HG03135 (cell line): ENCODE measurements at regions not wholly inside any gene's neighbourhood (a gene's known extent, or its start where the extent isn't known, plus 50 kb on each side); places are given as distances from the start of the nearest gene placed in this dataset.

ENCODE experiments used
- ATAC-seq: cut with Tn5 transposase; IDR thresholded peaks from one replicate; pipeline ENCODE4 v1.9.1; 2021; ENCODE audit warnings: mild to moderate bottlenecking, moderate library complexity; ENCODE audit not compliant: unreplicated experiment

DNA sequence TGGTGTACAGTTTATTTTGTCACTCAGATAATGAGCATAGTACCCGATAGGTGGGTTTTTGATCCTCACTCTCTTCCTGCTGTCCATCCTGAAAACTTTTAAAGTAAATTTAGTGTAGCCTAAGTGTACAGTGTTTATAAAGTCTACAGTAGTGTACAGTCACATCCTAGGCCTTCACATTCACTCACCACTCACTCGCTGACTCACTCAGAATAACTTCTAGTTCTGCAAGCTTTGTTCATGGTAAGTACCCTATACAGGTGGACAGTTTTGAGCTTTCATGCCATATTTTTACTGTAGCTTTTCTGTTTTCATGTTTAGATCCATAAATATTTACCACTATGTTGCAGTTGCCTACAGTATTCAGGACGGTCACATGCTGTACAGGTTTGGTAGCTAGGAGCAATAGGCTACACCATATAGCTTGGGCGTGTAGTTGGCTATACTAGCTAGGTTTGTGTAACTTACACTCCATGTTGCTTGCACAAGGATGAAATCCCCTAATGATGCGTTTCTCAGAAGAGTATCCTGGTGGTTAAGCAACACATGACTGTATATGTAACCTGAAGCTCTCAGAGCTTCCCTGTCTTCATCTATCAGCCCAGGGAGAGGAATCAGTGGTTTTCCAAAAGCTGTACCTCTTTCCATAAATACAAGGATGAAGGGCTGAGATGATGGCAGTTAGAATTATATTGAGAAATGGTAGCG is 87.6 kb upstream of the SLC25A26 start:
- ATAC-seq: no peak

DNA sequence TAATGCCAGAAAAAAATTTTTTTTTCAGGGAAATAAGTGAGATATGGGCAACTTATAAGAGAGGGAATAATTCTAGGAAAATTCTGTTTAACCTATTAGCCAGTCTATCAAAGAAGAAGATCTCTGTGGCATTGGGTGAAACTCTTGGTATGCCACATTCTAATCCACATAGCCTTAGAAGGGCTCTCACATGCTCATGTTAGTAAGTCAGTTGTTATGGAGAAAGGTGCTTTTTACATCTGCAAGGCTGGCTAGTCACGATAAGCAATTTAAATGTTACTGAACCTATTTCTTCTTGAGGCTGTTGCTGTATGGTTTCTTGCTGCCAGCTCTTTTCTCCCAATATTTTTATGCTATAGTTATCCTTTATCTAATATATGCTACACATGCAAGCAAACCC is 89.9 kb upstream of the MAGI1 start:
- no peak for ATAC-seq

DNA sequence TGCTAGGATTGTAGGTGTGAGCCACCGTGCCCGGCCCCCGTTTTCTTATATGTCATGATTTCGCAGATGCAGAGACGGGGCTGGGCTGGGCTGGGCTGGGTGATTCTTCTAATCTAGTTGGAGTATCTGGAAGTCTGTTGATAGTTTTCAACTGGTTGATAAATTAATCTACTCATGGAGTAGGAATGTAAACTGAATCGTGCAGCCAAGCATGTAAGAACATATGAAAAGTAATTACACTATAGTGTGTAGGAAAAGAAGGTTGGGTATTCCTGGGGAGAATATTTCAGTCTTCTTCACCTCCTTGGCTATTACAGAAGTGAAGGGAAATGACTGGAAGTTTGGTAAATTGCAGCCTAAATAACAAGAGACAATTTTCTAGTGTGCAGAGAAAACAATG is 82.6 kb upstream of the MAGI1 start:
- no peak for ATAC-seq

DNA sequence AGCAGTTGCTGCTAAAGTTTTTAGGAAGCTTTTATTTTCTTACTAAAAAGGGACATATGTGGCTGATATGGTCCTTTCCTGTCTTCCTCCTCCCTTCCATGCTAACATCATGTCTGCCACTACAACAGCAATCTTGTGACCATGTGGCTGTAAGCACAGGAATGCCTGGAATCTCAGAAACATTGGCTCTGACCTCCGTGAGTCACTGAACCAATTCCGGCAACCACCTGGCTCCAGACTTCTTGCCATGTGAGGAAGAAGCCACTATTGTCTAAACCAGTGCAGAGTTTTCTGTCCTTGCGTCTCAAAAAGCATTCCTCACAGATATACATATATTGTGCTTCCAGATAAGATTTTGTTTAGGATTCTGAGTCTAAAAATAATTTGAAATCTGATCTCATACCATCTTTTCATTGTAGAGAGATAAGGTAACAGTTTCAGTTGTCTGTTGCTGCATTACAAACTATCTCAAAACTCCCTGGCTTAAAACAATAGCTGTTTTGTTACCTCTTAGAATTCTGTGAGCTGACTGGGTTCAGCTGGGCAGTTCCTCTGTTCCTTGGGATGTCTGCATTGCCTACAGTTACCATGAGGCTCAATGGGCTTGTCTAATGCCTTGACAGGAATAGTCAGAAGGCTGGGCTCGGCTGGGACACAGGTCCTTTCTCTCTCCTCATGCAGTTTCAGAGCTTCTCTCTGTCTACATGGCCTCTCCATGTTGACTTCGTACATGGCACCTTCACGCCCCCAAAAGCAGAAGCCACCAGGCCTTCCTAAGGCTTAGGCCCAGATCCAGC is 77.3 kb upstream of the MAGI1 start:
- ATAC-seq: no peak

DNA sequence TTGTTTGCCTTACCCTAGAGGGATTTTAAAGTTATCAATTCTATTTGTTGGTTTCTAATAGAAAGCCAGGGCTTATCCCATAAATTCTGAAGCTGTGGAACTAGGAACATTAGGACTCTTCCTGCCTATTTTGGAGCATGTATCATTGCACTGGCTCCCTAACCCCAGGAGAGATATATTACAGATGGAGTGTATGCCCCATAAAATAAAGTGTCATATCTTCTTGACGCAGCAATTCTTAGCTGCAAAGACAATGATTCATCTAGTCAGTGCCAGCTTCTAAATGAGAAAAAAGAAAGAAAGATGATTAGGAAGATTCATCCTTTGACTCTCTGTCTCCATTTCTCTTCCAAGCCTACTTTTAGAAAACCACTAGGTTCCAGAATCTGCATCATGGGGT is 74.8 kb upstream of the MAGI1 start:
- ATAC-seq: no peak

DNA sequence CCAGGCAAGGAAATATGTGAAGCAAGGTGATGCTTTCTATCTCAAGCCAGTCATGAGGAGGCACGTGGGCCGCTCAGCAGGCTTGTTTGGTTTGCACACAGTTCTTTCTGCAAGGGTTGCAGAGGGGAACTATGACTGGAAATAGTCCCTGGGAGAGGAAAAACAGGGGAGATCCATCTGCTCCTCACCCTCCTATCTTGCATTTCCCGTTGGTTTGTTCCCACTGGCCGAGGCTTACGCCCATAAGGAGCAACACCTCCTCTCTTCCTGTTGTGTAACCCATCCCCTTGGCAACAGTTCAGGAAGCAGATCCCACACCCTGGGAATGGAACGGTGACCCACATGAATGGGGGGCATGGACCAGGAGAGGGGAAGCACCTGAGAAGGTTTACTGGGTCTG is 72.1 kb upstream of the MAGI1 start:
- no peak for ATAC-seq

DNA sequence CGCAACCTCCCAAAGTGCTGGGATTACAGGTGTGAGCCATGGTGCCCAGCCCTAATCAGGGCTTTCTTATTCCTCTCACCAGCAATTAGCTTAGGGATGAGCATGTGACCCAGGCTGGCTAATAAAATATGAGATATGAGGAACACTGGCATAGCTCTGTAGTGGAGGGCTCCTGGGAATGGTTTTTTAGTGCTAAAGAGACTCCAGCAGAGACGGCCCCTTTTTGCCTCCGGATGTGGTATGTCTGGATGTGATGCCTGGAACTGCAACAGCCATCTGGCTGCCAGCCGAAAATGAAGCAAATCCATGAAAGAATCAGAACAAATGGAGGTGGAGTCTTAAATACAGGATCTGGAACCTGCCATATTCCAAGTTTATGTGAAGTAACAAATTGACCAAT is 69.1 kb upstream of the MAGI1 start:
- no peak for ATAC-seq

DNA sequence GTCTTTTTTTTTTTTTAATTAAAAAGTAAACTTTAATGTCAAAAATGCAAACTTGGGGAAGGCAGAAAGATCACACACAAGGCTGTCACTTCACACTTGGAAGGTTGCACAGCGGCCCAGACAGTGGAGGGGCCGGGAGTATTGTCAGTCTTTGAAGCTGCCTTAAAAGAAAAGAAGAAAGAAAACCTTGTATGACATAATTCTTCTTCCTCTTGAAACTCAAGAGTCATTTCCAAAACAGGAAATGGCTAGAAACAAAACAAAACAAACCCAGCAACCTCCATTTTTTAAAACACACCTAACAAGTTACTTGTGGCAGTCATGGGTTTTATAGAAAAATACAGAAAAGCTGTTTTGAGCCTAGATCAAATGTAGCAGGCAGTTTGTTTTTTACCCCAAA is 68.1 kb upstream of the MAGI1 start:
- no peak for ATAC-seq

DNA sequence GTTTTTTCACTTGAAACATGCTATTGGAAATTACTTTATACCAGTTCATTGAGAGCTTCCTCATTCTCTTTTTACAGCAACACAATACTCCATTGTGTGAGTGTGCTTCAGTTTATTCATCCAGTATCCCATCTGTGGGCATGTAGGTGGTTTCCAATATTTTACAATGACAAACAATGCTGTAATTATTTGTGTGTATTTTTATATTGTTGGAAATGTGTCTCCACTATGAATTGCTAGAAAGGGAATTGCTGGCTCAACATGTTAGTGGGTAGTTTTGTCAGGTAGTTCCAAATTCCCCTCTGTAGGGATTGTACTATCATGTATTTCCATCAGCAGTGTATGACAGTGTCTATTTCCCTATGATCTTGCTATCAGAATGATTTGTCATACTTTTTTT is 65.8 kb upstream of the MAGI1 start:
- ATAC-seq: no peak

DNA sequence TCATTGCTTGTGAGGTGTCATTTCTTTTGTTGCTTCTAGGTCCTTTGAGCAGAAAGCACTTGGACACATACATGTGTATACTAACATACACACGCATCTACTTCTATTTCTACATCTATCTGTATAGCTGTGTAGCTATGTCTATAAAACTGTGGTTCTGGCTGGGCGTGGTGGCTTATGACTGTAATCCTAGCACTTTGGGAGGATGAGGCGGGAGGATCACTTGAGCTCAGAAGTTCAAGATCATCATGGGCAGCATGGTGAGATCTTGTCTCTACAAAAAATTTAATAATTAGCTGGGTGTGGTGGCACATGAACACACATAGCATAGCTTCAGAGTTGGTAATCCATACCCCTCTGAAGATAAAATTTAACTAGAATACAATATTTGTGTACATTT is 65.0 kb upstream of the MAGI1 start:
- ATAC-seq: no peak

DNA sequence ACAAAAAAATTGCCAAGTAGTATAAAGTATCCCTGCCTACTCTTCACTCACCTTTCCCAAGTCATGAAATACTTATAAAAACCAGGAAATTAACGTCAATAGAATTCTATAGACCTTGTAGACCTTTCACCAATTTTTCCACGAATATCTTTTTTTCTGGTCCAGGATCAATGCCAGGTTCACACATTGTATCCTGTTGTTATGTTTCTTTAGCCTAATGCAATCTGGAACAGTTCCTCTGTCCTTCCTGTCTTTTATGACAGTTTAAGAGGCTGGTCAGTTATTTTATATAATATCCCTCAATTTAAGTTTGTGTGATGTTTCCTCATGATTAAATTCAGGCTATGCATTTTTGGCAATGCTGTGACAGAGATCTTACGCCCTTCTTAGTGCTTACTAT is 63.2 kb upstream of the MAGI1 start:
- ATAC-seq: no peak

DNA sequence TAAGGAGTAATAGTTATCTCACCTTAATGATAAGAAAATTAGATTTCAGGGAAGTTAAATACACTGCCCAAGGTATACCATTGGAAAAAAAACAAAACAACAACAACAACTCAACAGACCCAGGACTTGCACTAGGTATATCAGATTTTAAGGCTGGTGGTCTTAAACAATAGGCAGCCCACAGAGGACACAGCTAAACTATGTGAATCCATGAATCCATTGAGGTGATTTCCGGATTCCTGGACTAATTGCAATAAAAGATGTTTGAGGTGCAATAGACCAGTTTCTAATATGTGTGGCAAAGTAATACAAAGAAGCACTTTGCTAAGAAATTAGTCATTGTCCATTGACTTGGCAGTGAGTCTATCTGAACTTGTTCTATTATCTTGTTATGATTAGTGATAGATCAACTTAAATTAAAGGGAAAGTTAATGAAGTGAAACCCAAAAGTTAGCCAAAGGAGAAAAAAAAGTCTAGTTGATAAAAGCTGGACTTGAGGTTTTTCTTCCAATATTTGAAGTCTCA is 60.9 kb upstream of the MAGI1 start:
- ATAC-seq: no peak

DNA sequence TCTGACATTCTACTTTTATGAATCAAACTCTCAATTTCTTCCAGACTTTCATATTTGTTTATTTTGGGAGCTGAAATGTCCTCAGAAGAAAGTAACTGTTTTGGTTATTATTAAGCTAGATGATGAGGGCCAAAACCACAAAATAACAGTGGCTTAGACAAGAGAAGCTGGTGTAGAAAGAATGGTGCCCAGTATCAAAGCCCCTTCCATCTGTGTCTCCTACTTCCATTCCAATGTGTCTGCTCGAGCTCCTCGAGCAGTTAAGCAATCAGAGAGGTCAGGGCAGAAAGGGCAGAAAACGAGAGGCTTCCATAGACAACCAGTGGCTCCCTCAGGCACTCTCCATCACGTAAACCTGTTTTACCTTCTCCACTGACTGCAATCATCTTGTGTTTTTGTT is 59.7 kb upstream of the MAGI1 start:
- no peak for ATAC-seq

DNA sequence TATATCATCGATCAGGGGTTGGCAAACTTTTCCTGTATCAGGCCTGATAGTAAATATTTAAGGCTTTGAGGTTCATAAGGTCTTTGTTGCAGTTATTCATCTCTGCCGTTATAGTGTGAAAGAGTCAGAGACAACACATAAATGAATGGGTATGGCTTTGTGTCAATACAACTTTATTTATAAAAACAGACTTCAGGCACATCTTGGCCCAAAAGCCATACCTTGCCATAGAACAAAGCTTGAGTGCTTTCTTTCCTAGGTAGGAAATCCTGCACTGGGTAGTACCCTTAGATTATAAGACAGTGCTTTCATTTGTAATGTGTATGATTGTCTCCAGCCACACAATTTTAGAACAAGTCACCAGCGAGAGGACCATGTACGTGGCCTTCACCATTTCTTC is 58.9 kb upstream of the MAGI1 start:
- no peak for ATAC-seq

DNA sequence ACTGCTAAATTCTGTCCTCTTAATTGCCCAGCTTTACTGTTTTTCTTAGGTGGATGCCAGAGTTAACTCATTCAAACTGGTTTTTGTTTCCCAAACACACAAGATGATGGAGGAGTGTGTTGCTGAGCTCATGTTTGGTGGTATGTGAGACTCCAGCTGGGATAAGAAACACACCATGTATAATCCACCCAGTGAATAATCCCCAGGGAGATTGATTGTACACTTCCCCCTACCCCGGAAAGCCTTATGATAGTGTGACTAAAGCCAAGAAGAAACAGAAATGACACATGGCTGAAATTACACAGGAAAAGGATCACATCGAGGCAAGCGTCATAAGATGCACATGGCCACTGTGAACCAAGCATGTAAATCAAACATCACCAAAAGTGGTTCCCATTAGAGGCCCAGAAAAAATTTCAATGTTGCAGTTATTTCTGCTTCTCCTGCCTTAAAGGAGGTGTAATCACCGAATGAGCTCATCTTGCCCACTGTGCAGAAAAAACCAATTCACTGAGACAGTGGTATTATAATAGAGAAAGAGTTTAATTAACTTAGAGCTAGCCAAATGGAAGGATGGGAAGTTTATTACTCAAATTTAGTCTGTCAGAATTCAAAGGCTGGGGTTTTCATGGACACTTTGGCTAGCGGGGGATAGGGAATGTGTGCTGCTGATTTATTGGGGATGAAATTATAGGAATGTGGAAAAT is 56.7 kb upstream of the MAGI1 start:
- ATAC-seq: no peak

DNA sequence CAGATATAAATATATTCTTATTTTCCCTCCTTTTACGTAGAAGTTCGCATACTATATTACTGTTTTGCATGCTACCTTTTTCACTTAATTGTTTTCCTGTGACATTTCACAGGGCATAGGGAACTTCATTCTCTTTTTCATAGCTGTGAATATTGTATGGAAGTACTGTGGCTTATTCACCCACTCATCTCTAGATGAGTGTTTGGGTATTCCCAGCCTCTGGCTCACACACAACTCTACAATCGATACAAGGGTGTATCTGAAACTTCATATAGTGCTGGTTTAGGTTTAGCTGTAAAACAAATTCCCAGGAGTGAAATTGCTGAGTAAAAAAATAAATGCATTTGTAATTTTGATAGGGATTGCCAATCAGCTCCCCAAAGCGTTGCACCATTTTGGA is 55.3 kb upstream of the MAGI1 start:
- no peak for ATAC-seq

DNA sequence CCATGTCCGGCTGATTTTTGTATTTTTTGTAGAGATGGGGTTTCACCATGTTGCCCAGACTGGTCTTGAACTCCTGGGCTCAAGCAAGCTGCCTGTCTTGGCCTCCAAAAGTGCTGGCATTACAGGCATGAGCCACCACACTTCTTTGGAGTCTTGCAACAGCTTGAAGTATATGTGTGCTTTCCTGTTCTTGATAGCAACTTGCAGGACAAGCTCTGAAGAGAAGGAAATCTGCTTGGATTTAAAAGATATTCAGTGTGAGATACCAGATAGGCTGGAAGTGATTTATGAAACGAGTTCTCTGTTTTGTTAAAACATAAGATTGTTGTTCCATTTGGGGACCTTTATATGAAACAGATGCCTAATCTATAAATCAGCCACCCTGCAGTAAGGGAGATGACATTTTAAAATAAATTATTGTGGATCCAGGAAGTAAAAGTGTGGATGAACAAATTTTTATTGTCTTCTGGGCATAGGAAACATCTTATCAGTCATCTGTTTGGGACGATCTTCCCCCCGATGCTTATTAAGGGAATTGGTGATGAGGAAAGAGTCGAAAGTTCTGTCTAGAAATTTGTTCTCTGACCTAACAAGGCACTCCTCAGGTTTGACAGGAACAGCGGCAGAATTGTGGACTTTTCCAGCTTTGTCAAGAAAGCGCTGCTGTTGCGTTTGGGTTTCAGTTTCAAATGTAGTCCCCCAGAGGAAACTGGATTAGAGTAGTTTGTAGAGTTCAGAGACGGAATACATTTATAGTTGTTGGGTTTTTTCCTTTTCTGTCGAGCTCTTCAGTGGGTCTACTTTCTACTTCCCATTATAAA is 53.7 kb upstream of the MAGI1 start:
- ATAC-seq: no peak
